Panc1 (cell line): ENCODE measurements at regions not wholly inside any gene's neighbourhood (a gene's known extent, or its start where the extent isn't known, plus 50 kb on each side); places are given as distances from the start of the nearest gene placed in this dataset.

Experiments used
- ATAC-seq: fragments of 200-7000 bp; cut with Tn5 transposase; 2 replicates; pipeline ENCODE4 v1.9.1; 2020; ENCODE audit warnings: mild to moderate bottlenecking, moderate library complexity
- BruUV-seq: library from RNA; stranded (reverse); fragments of 400-500 nt; replicated peaks from 2 replicates; lab custom pipeline; 2021; lab: Mats Ljungman, UMichigan
- CTCF ChIA-PET: fragments of 300-600 bp; sonication (Branson Sonifier 250); formaldehyde crosslinking; loops from one replicate; lab custom pipeline; 2022; ENCODE audit warnings: antibody characterized with exemption; lab: Charles Lee
- POLR2A ChIA-PET: fragments of 300-600 bp; sonication (Branson Sonifier 250); formaldehyde crosslinking; loops from one replicate; lab custom pipeline; 2022; ENCODE audit warnings: antibody characterized with exemption; lab: Charles Lee
- DNase-seq: peaks from one replicate; pipeline ENCODE4 v3.0.0-alpha.2; 2010; ENCODE audit warnings: low read depth, low spot score
- H3K27ac ChIP-seq: 2 replicates; pipeline ENCODE4 v1.5.1; 2011; ENCODE audit warnings: mild to moderate bottlenecking, low read length, inconsistent platforms
- H3K27me3 ChIP-seq: fragments of 200-500 bp; sonication (Bioruptor generic); 2 replicates; pipeline ENCODE4 v1.6.0; 2014; ENCODE audit warnings: low read length, inconsistent platforms; ENCODE audit not compliant: control insufficient read depth, insufficient read depth
- H3K36me3 ChIP-seq: fragments of 200-500 bp; sonication (Bioruptor generic); 2 replicates; pipeline ENCODE4 v1.5.1; 2014; ENCODE audit warnings: inconsistent platforms, mild to moderate bottlenecking, low read length, moderate library complexity; ENCODE audit not compliant: control insufficient read depth, insufficient read depth
- H3K4me1 ChIP-seq: 2 replicates; pipeline ENCODE4 v1.5.1; 2011; ENCODE audit warnings: inconsistent platforms, mild to moderate bottlenecking, low read length, moderate library complexity; ENCODE audit not compliant: control insufficient read depth, insufficient read depth
- H3K4me3 ChIP-seq, 2 experiments: 2 replicates each; pipeline ENCODE4 v1.5.1; 2011 to 2012; ENCODE audit warnings: low read depth in 2 of 2, low read length in 2 of 2, mild to moderate bottlenecking in 2 of 2, inconsistent platforms in 1 of 2, moderate library complexity in 1 of 2
- H3K9me3 ChIP-seq: fragments of 200-500 bp; sonication (Bioruptor generic); 2 replicates; pipeline ENCODE4 v1.5.1; 2014; ENCODE audit warnings: low read depth, mild to moderate bottlenecking, inconsistent platforms, low read length, moderate library complexity; ENCODE audit not compliant: control insufficient read depth, insufficient read depth
- POLR2AphosphoS5 ChIP-seq: IDR thresholded peaks from 2 replicates; pipeline ENCODE4 v1.6.1; 2012; ENCODE audit warnings: mild to moderate bottlenecking, low read depth, low read length, moderate library complexity
- SIN3A ChIP-seq: IDR thresholded peaks from 2 replicates; pipeline ENCODE4 v1.6.1; 2012; ENCODE audit warnings: low read depth, mild to moderate bottlenecking, low read length, moderate library complexity, borderline replicate concordance; ENCODE audit not compliant: insufficient read depth
- TCF7L2 ChIP-seq: IDR thresholded peaks from 2 replicates; pipeline ENCODE4 v1.6.1; 2011; ENCODE audit warnings: mild to moderate bottlenecking, low read depth, low read length, inconsistent platforms
- in situ Hi-C: cut with HindIII; loops from 2 replicates; pipeline ENCODE4 v1.10.0; 2016; ENCODE audit warnings: low sequenced_read_pairs, low pct_unique_long_range_greater_than_20kb
- intact Hi-C: fragments of 100-400 bp; cut with micrococcal nuclease; formaldehyde crosslinking; loops from one replicate; pipeline ENCODE4 v1.10.0; 2022; ENCODE audit not compliant: unreplicated experiment
- TF ChIP-seq, protein P1 (sequence below): fragments of 450-650 bp; IDR thresholded peaks from 2 replicates; pipeline ENCODE4 v1.5.1; 2017; ENCODE audit warnings: mild to moderate bottlenecking
- TF ChIP-seq, protein P2 (sequence below), 2 experiments: IDR thresholded peaks; 2 replicates each; pipeline ENCODE4 v1.6.1; 2011 to 2012; ENCODE audit warnings: low read depth in 2 of 2, control low read depth in 1 of 2, low read length in 1 of 2, mild to moderate bottlenecking in 1 of 2, moderate library complexity in 1 of 2; ENCODE audit not compliant: insufficient read depth in 1 of 2

- H3K4me3 ChIP-seq = no peak overlapping the region
- no peak overlapping the region for H3K27ac ChIP-seq
- DNase-seq (no peak), ATAC-seq (no peak)
- ChIA-PET POLR2A (no interaction called here), CTCF (no interaction called here)
- in situ Hi-C loops (no loop called here), intact Hi-C loops (no loop called here)
- no peaks in the 10 kb centered on the region for H3K4me1 ChIP-seq
- TF ChIP-seq TCF7L2 (no peak), POLR2AphosphoS5 (no peak), SIN3A (no peak)
- TF ChIP-seq, protein P1, sequence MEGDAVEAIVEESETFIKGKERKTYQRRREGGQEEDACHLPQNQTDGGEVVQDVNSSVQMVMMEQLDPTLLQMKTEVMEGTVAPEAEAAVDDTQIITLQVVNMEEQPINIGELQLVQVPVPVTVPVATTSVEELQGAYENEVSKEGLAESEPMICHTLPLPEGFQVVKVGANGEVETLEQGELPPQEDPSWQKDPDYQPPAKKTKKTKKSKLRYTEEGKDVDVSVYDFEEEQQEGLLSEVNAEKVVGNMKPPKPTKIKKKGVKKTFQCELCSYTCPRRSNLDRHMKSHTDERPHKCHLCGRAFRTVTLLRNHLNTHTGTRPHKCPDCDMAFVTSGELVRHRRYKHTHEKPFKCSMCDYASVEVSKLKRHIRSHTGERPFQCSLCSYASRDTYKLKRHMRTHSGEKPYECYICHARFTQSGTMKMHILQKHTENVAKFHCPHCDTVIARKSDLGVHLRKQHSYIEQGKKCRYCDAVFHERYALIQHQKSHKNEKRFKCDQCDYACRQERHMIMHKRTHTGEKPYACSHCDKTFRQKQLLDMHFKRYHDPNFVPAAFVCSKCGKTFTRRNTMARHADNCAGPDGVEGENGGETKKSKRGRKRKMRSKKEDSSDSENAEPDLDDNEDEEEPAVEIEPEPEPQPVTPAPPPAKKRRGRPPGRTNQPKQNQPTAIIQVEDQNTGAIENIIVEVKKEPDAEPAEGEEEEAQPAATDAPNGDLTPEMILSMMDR = no peak
- TF ChIP-seq, protein P2, sequence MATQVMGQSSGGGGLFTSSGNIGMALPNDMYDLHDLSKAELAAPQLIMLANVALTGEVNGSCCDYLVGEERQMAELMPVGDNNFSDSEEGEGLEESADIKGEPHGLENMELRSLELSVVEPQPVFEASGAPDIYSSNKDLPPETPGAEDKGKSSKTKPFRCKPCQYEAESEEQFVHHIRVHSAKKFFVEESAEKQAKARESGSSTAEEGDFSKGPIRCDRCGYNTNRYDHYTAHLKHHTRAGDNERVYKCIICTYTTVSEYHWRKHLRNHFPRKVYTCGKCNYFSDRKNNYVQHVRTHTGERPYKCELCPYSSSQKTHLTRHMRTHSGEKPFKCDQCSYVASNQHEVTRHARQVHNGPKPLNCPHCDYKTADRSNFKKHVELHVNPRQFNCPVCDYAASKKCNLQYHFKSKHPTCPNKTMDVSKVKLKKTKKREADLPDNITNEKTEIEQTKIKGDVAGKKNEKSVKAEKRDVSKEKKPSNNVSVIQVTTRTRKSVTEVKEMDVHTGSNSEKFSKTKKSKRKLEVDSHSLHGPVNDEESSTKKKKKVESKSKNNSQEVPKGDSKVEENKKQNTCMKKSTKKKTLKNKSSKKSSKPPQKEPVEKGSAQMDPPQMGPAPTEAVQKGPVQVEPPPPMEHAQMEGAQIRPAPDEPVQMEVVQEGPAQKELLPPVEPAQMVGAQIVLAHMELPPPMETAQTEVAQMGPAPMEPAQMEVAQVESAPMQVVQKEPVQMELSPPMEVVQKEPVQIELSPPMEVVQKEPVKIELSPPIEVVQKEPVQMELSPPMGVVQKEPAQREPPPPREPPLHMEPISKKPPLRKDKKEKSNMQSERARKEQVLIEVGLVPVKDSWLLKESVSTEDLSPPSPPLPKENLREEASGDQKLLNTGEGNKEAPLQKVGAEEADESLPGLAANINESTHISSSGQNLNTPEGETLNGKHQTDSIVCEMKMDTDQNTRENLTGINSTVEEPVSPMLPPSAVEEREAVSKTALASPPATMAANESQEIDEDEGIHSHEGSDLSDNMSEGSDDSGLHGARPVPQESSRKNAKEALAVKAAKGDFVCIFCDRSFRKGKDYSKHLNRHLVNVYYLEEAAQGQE (IDR thresholded peaks at IDR 0.05; ENCODE audit: insufficient read depth in 1 of 2, low read depth in 2 of 2, low read length in 1 of 2) = no peak
- H3K36me3 ChIP-seq = no peaks in the 10 kb centered on the region
- H3K27me3 ChIP-seq = no peaks in the 10 kb centered on the region
- no TSS peak for BruUV-seq
- H3K9me3 ChIP-seq = no peaks in the 10 kb centered on the region
Observed at GRCh38 chr2:134011936-134012586, 241.8 kb upstream of the MGAT5 start.

DNA sequence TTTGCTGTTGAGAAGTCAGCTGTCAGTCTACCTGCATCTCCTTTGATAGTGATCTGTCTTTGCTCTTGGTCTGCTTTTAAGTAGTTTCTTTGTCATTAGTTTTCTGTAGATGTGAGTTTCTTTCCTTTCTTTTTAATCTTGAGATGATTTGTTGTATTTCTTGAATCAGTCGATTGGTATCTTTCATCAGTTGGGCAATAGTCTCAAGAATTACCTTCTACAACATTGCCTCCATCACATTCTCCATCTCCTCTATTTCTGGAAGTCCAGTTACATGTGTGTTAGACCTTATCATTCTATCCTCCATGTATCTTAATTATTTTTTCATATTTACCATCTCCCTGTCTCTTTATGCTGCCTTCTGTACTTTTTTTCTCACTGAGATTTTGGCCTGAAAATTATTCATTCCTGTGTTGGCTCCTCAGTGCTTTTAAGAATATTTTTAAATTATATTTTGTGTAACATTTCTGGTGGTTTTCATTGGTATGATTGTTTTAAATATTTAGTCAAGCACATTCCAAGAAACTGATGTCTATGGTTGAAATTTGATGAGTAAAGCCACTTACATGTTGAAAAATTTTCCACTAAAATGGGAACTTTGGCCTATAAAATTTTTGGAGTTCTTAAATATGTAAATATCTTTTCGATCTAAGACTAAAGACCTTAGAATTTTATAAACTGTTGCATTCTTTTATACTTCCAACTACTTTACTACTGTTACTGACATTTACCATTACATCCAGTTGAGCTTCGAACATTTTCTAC is 239.5 kb upstream of the MGAT5 start:
- no peak for ATAC-seq
- in situ Hi-C loops = no loop called here
- no TSS peak for BruUV-seq

More for the DNA sequence above, 239.5 kb upstream of the MGAT5 start:
- H3K27me3 ChIP-seq = no peaks in the 10 kb centered on the region
- CTCF ChIA-PET = no interaction called here
- H3K4me1 ChIP-seq = no peaks in the 10 kb centered on the region
- TF ChIP-seq SIN3A (no peak), TCF7L2 (no peak), POLR2AphosphoS5 (no peak)
- TF ChIP-seq, protein P2 (IDR thresholded peaks at IDR 0.05; ENCODE audit: insufficient read depth in 1 of 2, low read depth in 2 of 2, low read length in 1 of 2) = no peak
- TF ChIP-seq, protein P1 = no peak
- no peaks in the 10 kb centered on the region for H3K36me3 ChIP-seq
- no peak overlapping the region for H3K4me3 ChIP-seq
- intact Hi-C loops = no loop called here
- POLR2A ChIA-PET = no interaction called here
- H3K27ac ChIP-seq = no peak overlapping the region
- no peaks in the 10 kb centered on the region for H3K9me3 ChIP-seq
- no peak for DNase-seq
